ENCODE measurements at regions not wholly inside any gene's neighbourhood (a gene's known extent, or its start where the extent isn't known, plus 50 kb on each side); places are given as distances from the start of the nearest gene placed in this dataset.

GRCh38 chr4:62865261-62865660 lies 1544.0 kb downstream of the TECRL start:
- TF ChIP-seq POLR2AphosphoS5 (IDR thresholded peaks at IDR 0.05), result no peak
- TF ChIP-seq CTCF (IDR thresholded peaks at IDR 0.05), result no peak
- TF ChIP-seq POLR2A (IDR thresholded peaks at IDR 0.05), result no peak
- TF ChIP-seq EP300 (IDR thresholded peaks at IDR 0.05), result no peak
